ENCODE measurements at regions not wholly inside any gene's neighbourhood (a gene's known extent, or its start where the extent isn't known, plus 50 kb on each side); places are given as distances from the start of the nearest gene placed in this dataset.
"Not testable (repeated sequence)": the region's sequence is repeated elsewhere in the genome, so short reads cannot be mapped to it uniquely, and the experiment has no call there.

GRCh38 chr3:145911016-145911415 is 250.0 kb downstream of the PLOD2 start:
- Mint-ChIP-seq H3K27ac (no peak overlapping the region), H3K27me3 (ENCODE audit: low read depth) (no peaks in the 10 kb centered on the region), H3K9me3 (no peaks in the 10 kb centered on the region), H3K4me1 (ENCODE audit: low read depth) (no peaks in the 10 kb centered on the region), H3K36me3 (ENCODE audit: low read depth) (no peaks in the 10 kb centered on the region), H3K4me3 (no peak overlapping the region)

DNA sequence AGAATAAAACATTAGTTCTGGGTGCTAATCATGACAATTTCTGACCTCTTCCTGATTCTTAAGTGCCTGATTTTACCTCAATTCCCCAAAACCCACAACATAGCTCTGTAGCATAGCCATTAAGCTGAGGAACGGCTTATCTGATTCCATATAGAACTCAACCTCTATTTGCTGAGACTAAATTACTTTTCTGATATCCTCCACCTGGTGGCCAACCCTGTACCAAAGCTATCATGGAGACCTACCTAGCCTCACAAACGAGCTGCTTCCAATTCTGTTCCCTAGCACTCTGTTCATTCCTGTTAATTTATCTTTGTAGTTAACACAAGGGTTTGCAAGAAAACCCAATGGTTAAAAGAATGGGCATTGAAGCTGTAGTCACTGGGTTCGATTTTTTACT is 245.2 kb downstream of the PLOD2 start:
- H3K27me3 Mint-ChIP-seq (ENCODE audit: low read depth) = no peaks in the 10 kb centered on the region
- H3K4me3 Mint-ChIP-seq = no peak overlapping the region
- no peak overlapping the region for H3K27ac Mint-ChIP-seq
- peaks cover 10% of the 10 kb centered on the region for H3K9me3 Mint-ChIP-seq
- H3K36me3 Mint-ChIP-seq (ENCODE audit: low read depth) = no peaks in the 10 kb centered on the region
- H3K4me1 Mint-ChIP-seq (ENCODE audit: low read depth) = no peaks in the 10 kb centered on the region

DNA sequence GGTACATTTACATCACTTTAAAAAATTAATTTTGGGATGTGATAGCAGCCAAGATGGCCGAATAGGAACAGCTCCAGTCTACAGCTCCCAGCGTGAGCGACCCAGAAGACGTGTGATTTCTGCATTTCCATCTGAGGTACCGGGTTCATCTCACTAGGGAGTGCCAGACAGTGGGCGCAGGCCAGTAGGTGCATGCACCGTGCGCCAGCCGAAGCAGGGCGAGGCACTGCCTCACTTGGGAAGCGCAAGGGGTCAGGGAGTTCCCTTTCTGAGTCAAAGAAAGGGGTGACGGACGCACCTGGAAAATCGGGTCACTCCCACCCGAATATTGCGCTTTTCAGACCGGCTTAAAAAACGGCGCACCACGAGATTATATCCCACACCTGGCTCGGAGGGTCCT is 233.2 kb downstream of the PLOD2 start:
- H3K36me3 Mint-ChIP-seq (ENCODE audit: low read depth); H3K4me1 Mint-ChIP-seq (ENCODE audit: low read depth): not testable (repeated sequence)

GRCh38 chr3:145936971-145937370 is 224.0 kb downstream of the PLOD2 start:
- H3K27ac Mint-ChIP-seq = no peak overlapping the region
- peaks cover 4% of the 10 kb centered on the region for H3K9me3 Mint-ChIP-seq
- H3K4me3 Mint-ChIP-seq = no peak overlapping the region
- no peaks in the 10 kb centered on the region for H3K27me3 Mint-ChIP-seq (ENCODE audit: low read depth)
- H3K4me1 Mint-ChIP-seq (ENCODE audit: low read depth) = no peaks in the 10 kb centered on the region
- H3K36me3 Mint-ChIP-seq (ENCODE audit: low read depth) = no peaks in the 10 kb centered on the region

More for the DNA sequence above, 233.2 kb downstream of the PLOD2 start:
- H3K4me3 Mint-ChIP-seq; H3K27ac Mint-ChIP-seq; H3K27me3 Mint-ChIP-seq (ENCODE audit: low read depth): not testable (repeated sequence)
- H3K9me3 Mint-ChIP-seq = peaks cover 12% of the 10 kb centered on the region

DNA sequence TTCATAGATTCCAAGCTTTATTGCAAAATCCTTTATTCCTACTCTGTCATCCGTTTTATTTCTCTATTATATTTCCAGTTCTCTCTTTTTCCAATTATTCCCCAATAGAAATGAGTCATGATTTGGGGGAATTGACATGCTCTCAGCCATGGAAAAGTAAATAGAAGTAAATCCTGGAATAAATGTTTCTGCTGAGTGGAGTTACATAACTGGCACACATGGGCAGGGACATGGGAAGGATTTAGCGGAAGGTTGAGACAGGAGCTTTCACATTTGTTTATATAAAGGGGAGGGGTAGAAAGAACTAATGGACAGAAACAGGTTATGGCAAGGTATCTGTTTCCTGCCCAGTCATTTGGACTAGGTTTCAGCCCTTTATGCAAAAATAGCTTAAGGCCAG is 221.6 kb downstream of the PLOD2 start:
- no peak overlapping the region for H3K27ac Mint-ChIP-seq
- H3K4me1 Mint-ChIP-seq (ENCODE audit: low read depth) = no peaks in the 10 kb centered on the region
- no peaks in the 10 kb centered on the region for H3K27me3 Mint-ChIP-seq (ENCODE audit: low read depth)
- H3K9me3 Mint-ChIP-seq = peaks cover 4% of the 10 kb centered on the region
- no peaks in the 10 kb centered on the region for H3K36me3 Mint-ChIP-seq (ENCODE audit: low read depth)
- no peak overlapping the region for H3K4me3 Mint-ChIP-seq

DNA sequence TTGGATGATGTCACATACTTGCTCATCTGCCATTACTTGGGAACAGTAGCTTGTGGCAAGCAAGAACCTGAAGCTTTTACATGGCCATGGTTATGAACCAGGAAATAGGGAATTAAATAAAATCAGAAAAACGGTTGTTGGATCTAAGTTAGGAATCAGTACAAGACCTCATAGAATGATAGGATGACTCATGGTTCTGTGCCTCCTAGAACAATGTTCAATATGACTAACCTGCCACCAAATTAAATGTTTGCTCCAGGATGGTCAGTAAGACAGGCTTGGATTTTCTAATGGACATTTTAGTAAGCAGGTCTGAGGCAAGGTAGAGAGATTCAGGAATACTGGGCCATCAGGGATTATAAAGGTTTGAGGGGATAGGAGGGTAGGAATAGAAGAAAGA is 218.9 kb downstream of the PLOD2 start:
- Mint-ChIP-seq H3K9me3 (no peaks in the 10 kb centered on the region), H3K27me3 (ENCODE audit: low read depth) (no peaks in the 10 kb centered on the region), H3K4me1 (ENCODE audit: low read depth) (no peaks in the 10 kb centered on the region), H3K27ac (no peak overlapping the region), H3K36me3 (ENCODE audit: low read depth) (no peaks in the 10 kb centered on the region), H3K4me3 (no peak overlapping the region)

DNA sequence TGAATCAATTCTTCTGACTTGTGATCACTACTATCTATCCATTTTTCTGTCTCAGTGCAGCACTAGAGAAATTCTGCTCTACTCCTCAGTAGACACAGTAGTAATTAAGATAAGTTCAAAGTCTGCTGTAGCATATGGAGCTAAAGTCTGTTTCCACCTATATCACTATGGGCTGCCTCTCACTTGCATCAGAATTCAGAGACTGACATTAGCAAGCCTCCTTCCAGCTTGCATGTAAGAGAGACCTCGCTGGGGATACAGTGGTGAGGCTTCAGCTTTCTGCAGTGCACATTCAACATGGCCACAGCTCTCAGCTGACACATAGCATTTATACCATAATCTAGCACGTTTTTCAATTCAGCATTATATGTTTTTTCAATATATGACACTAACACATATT is 217.0 kb downstream of the PLOD2 start:
- H3K9me3 Mint-ChIP-seq = no peaks in the 10 kb centered on the region
- H3K4me1 Mint-ChIP-seq (ENCODE audit: low read depth) = no peaks in the 10 kb centered on the region
- H3K4me3 Mint-ChIP-seq = no peak overlapping the region
- H3K36me3 Mint-ChIP-seq (ENCODE audit: low read depth) = no peaks in the 10 kb centered on the region
- no peak overlapping the region for H3K27ac Mint-ChIP-seq
- no peaks in the 10 kb centered on the region for H3K27me3 Mint-ChIP-seq (ENCODE audit: low read depth)

- Mint-ChIP-seq H3K36me3 (ENCODE audit: low read depth) (no peaks in the 10 kb centered on the region), H3K9me3 (no peaks in the 10 kb centered on the region), H3K27me3 (ENCODE audit: low read depth) (no peaks in the 10 kb centered on the region), H3K27ac (no peak overlapping the region), H3K4me3 (no peak overlapping the region), H3K4me1 (ENCODE audit: low read depth) (no peaks in the 10 kb centered on the region)
Observed at GRCh38 chr3:145951441-145951840, 209.5 kb downstream of the PLOD2 start.

GRCh38 chr3:145952536-145952935 is 208.4 kb downstream of the PLOD2 start:
- no peaks in the 10 kb centered on the region for H3K36me3 Mint-ChIP-seq (ENCODE audit: low read depth)
- no peaks in the 10 kb centered on the region for H3K9me3 Mint-ChIP-seq
- no peak overlapping the region for H3K4me3 Mint-ChIP-seq
- no peaks in the 10 kb centered on the region for H3K27me3 Mint-ChIP-seq (ENCODE audit: low read depth)
- no peaks in the 10 kb centered on the region for H3K4me1 Mint-ChIP-seq (ENCODE audit: low read depth)
- H3K27ac Mint-ChIP-seq = no peak overlapping the region

DNA sequence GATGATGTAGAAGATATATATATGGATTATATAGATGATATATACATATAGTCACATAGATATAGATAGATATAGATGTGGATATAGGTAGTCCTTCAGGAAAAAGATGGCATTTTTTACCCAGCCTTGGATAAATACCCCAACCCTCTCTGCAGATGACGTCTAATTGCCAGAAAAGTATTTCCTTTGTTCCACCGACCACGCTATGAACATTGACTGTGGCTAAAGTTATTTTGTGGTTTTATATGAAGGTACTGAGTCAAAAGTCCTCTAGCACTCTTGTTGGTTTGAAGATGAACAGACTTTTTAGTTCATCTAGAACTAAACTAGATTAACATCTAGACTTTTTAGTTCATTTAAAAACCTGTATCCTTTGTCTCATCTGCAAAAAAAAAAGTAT is 207.7 kb downstream of the PLOD2 start:
- Mint-ChIP-seq H3K36me3 (ENCODE audit: low read depth) (no peaks in the 10 kb centered on the region), H3K9me3 (no peaks in the 10 kb centered on the region), H3K27ac (no peak overlapping the region), H3K4me3 (no peak overlapping the region), H3K27me3 (ENCODE audit: low read depth) (no peaks in the 10 kb centered on the region), H3K4me1 (ENCODE audit: low read depth) (no peaks in the 10 kb centered on the region)

- Mint-ChIP-seq H3K27ac (no peak overlapping the region), H3K36me3 (ENCODE audit: low read depth) (no peaks in the 10 kb centered on the region), H3K4me3 (no peak overlapping the region), H3K27me3 (ENCODE audit: low read depth) (no peaks in the 10 kb centered on the region), H3K9me3 (no peaks in the 10 kb centered on the region), H3K4me1 (ENCODE audit: low read depth) (no peaks in the 10 kb centered on the region)
Observed at GRCh38 chr3:145959457-145960088, 201.4 kb downstream of the PLOD2 start.

- Mint-ChIP-seq H3K4me1 (ENCODE audit: low read depth) (no peaks in the 10 kb centered on the region), H3K27ac (no peak overlapping the region), H3K27me3 (ENCODE audit: low read depth) (no peaks in the 10 kb centered on the region), H3K9me3 (no peaks in the 10 kb centered on the region), H3K4me3 (no peak overlapping the region), H3K36me3 (ENCODE audit: low read depth) (no peaks in the 10 kb centered on the region)
Observed at GRCh38 chr3:145963111-145963510, 197.9 kb downstream of the PLOD2 start.

- H3K9me3 Mint-ChIP-seq = no peaks in the 10 kb centered on the region
- no peak overlapping the region for H3K4me3 Mint-ChIP-seq
- H3K36me3 Mint-ChIP-seq (ENCODE audit: low read depth) = no peaks in the 10 kb centered on the region
- no peak overlapping the region for H3K27ac Mint-ChIP-seq
- no peaks in the 10 kb centered on the region for H3K4me1 Mint-ChIP-seq (ENCODE audit: low read depth)
- H3K27me3 Mint-ChIP-seq (ENCODE audit: low read depth) = no peaks in the 10 kb centered on the region
Observed at GRCh38 chr3:145967043-145967442, 193.9 kb downstream of the PLOD2 start.

GRCh38 chr3:145971186-145971585 is 189.8 kb downstream of the PLOD2 start:
- Mint-ChIP-seq H3K27me3 (ENCODE audit: low read depth) (no peaks in the 10 kb centered on the region), H3K4me3 (no peak overlapping the region), H3K9me3 (no peaks in the 10 kb centered on the region), H3K36me3 (ENCODE audit: low read depth) (no peaks in the 10 kb centered on the region), H3K27ac (no peak overlapping the region), H3K4me1 (ENCODE audit: low read depth) (no peaks in the 10 kb centered on the region)

GRCh38 chr3:145972851-145973250 is 188.1 kb downstream of the PLOD2 start:
- Mint-ChIP-seq H3K4me1 (ENCODE audit: low read depth) (no peaks in the 10 kb centered on the region), H3K9me3 (no peaks in the 10 kb centered on the region), H3K36me3 (ENCODE audit: low read depth) (no peaks in the 10 kb centered on the region), H3K27me3 (ENCODE audit: low read depth) (no peaks in the 10 kb centered on the region), H3K4me3 (no peak overlapping the region), H3K27ac (no peak overlapping the region)

- H3K4me1 Mint-ChIP-seq (ENCODE audit: low read depth) = no peaks in the 10 kb centered on the region
- H3K36me3 Mint-ChIP-seq (ENCODE audit: low read depth) = no peaks in the 10 kb centered on the region
- H3K27me3 Mint-ChIP-seq (ENCODE audit: low read depth) = no peaks in the 10 kb centered on the region
- H3K9me3 Mint-ChIP-seq = peaks cover 6% of the 10 kb centered on the region
- H3K27ac Mint-ChIP-seq = no peak overlapping the region
- no peak overlapping the region for H3K4me3 Mint-ChIP-seq
Observed at GRCh38 chr3:145981056-145981455, 179.9 kb downstream of the PLOD2 start.
